T-helper 1 cell (primary cell): ENCODE measurements at regions not wholly inside any gene's neighbourhood (a gene's known extent, or its start where the extent isn't known, plus 50 kb on each side); places are given as distances from the start of the nearest gene placed in this dataset.

Experiments used
- DNase-seq, 5 donors: peaks; one replicate each; pipeline ENCODE4 v3.0.0-alpha.2; 2012 to 2020

DNA sequence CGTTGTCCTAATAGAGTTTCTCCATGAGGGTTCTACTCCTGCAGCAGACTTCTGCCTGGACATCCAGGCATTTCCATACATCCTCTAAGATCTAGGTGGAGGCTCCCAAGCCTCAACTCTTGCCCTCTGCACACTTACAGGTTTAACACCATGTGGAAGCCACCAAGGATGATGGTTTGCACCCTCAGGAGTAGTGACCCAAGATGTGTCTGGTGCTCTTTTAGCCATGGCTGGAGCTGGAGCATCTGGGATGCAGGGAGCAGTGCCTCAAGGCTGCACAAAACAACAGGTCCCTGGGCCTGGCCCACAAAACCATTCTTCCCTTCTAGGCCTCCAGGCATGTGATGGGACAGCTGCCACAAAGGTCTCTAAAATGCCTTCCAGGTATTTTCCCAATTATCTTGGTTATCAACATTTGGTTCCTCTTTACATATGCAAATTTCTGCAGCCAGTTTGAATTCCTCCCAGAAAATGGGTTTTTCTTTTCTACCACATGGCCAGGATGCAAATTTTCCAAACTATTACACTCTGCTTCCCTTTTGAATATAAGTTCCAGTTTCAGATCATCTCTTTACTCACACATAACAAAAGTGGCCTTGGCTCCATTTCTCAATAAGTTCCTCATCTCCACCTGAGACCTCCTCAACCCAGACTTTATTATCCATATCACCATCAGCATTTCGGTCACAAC lies 69.5 kb upstream of the GNAZ start:
- no peak for DNase-seq

GRCh38 chr22:23001463-23001862 lies 68.9 kb upstream of the GNAZ start:
- no peak for DNase-seq

DNA sequence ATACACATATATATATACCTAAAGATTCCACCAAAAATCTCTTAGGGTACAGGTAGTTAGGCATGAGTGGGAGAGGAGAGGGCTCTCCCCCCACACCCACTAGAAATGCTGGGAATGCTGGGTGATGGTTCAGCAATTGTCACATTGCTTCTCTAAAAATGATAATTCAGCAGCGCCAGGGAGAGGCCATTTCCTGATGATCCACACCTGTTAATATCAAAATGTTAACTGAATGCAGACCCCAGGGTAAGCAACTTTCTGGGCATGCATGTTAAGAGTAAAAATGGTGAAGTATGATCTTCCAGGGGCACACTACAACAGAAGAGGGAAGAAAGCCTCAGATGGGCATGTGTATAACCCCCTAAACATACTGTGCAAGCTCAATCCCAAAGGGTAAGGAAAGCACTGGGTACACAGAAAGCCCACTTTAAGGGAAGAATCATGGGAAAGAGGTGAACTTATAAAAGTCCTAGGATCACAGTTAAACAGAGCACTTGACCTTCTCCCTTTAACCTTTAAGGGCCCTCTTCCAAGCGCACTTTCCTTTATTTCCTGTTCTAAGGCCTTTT lies 67.6 kb upstream of the GNAZ start:
- no peak for DNase-seq

DNA sequence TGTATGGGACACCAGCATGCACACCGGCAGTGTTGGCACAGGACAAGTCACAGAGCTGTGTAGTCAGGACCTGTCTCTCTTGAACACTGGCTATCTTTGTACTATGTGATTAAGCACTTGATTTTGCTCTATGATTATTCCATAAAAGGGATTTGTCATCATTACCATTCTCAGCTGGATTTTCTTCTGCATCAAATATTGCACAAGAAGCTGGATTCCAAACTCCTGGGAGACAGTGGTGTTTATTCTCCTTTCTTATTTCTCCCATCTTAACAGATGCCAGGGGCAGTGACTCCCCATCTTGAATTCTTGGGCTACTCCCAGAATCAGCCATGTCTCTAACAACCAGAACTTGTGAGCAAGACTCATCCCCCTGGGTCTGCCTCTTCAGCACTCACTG lies 62.5 kb upstream of the GNAZ start:
- no peak for DNase-seq

DNA sequence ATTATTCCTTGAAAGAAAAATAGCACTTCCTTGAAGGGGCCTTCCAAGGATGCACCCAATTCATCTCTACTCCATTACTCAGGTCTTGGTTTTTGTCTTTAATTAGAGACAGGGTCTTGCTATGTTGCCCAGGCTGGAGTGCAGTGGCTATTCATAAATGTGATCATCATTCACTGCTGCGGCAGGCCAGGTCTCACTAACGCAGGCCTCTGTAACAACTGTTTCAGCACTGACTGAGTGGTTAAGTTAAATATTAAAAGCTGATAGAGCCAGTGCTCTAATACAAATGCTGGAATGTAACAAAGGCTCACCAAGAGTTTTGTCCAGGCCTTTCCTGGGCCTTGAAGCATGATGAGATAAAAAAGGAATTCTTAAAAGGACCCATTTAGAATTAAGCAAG lies 61.4 kb upstream of the GNAZ start:
- DNase-seq: no peak
